HCT116 (cell line): ENCODE measurements at regions not wholly inside any gene's neighbourhood (a gene's known extent, or its start where the extent isn't known, plus 50 kb on each side); places are given as distances from the start of the nearest gene placed in this dataset.

Experiments
- CTCF ChIP-seq, 3 experiments: fragments of 200-600 bp in 1 of 3; sonication (generic) in 1 of 3; IDR thresholded peaks in 2 of 3; conservative IDR thresholded peaks in 1 of 3; 2 replicates each; pipeline ENCODE4 v1.5.1; 2012 to 2017; ENCODE audit warnings: low read depth in 2 of 3, low read length in 2 of 3, antibody characterized with exemption in 1 of 3, borderline replicate concordance in 1 of 3, control low read depth in 1 of 3, mild to moderate bottlenecking in 1 of 3, mixed read lengths in 1 of 3, mixed run types in 1 of 3, moderate library complexity in 1 of 3; ENCODE audit not compliant: insufficient read depth in 1 of 3
- POLR2A ChIP-seq: IDR thresholded peaks from 2 replicates; pipeline ENCODE4 v1.7.0; 2011; ENCODE audit warnings: borderline replicate concordance; ENCODE audit not compliant: insufficient read depth, insufficient read length; ENCODE audit errors: extremely low read depth

- TF ChIP-seq CTCF (IDR thresholded peaks at IDR 0.05 in 2 of 3, conservative IDR thresholded peaks at IDR 0.05 in 1 of 3; ENCODE audit: borderline replicate concordance in 1 of 3, insufficient read depth in 1 of 3, low read depth in 2 of 3, low read length in 2 of 3): no peak
- no peak for TF ChIP-seq POLR2A
Measured at GRCh38 chr2:167729911-167730310, 517.5 kb downstream of the STK39 start.
